ENCODE measurements at regions not wholly inside any gene's neighbourhood (a gene's known extent, or its start where the extent isn't known, plus 50 kb on each side); places are given as distances from the start of the nearest gene placed in this dataset.

- DNase-seq, result no peak
Observed at GRCh38 chrY:19148783-19149182, 375.2 kb upstream of the HSFY2 start.

- DNase-seq, result no peak
Observed at GRCh38 chrY:19146296-19146695, 372.8 kb upstream of the HSFY2 start.

GRCh38 chrY:19142093-19142492 lies 368.6 kb upstream of the HSFY2 start:
- no peak for DNase-seq

DNA sequence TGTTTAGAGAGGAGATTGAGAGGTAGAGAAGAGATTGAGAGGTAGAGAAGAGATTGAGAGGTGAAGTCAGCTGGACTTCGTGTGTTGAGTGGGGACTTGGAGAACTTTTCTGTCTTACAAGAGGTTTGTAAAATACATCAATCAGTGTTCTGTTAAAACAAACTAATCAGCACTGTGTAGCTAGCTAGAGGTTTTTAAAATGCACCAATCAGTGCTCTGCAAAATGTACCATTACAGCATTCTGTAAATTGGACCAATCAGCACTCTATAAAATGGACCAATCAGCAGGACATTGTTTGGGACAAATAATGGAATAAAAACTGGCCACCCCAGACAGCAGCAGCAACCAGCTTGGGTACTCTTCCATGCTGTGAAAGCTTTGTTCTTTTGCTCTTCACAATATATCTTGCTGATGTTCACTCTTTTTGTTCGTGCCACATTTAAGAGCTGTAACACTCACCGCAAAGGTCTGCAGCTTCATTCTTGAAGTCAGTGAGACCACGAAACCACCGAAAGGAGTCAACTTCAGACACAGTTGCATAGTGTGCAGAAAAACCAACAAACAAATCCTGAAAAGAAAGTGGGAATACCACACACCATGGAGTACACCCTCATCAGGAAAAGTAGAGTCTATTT lies 366.9 kb upstream of the HSFY2 start:
- DNase-seq, result no peak

GRCh38 chrY:19134426-19134825 lies 360.9 kb upstream of the HSFY2 start:
- no peak for DNase-seq

DNA sequence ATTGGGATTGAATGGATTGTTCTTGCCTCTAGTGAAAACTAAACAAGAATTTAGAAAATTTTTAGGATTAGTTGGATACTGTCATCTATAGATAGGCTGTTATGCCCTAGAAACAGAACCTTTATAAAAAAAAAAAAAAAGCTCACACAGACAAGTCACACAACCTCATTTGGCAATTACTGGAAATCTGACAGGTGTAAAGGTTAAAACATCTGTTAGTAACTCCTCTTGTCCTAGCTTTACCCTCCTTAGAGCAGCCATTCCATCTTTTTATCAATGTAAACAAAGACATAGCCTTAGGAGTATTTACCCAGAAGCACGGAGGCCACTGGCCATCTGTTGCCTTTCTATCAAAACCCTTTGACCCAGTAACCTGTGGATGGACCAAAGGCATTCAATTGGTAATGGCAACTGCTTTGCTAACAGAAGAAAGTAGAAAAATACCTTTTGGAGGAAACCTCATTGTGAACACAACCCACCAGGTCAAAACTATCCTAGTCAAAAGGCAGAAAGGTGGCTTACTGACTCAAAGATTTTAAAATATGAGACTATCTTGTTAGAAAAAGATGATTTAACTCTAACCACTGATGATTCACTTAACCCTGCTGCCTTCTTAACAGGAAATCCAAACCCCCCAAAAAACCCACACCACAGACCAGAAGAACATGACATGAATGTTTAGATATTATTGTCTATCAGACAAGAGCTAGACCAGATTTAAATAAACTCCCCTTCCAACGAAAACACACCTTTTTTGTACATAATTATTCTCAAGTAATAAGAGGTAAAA lies 357.2 kb upstream of the HSFY2 start:
- no peak for DNase-seq

GRCh38 chrY:19126889-19127288 lies 353.4 kb upstream of the HSFY2 start:
- no peak for DNase-seq

- no peak for DNase-seq
Observed at GRCh38 chrY:19124609-19125008, 351.1 kb upstream of the HSFY2 start.

DNA sequence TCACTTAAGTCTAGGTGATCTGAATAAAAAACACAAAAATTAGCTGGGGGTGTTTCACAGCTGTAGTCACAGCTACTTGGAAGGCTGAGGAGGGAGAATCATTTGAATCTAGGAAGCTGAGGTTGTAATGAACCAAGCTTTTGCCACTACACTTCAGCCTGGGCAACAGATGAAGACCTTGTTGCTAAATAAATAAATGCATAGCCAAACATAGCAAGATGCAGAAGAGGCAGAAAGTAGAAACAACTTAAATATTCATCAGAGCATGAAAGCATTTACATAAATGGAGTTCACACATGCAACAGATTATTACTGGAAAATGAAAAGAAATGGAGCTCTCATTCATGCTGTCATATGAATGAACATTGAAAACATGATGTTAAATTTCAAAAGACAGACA lies 348.9 kb upstream of the HSFY2 start:
- DNase-seq, result peak in 1 of 3 donors; percentile 0

DNA sequence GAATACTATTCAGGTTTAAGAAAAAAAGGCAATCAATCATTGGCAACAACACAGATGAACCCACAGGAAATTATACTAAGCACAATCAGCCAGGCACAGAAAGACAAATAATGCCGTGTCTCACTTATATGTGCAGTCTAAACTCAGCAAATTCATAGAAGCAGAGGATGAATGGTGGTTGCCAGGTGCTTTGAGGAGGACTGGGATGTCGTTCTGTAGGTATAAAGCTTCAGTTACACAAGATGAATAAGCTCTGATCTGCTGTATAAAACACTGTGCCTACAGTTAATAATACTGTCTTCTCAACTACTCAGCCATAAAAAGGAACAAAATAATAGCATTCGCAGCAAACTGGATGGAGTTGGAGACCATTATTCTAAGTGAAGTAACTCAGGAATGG lies 324.8 kb upstream of the HSFY2 start:
- no peak for DNase-seq

DNA sequence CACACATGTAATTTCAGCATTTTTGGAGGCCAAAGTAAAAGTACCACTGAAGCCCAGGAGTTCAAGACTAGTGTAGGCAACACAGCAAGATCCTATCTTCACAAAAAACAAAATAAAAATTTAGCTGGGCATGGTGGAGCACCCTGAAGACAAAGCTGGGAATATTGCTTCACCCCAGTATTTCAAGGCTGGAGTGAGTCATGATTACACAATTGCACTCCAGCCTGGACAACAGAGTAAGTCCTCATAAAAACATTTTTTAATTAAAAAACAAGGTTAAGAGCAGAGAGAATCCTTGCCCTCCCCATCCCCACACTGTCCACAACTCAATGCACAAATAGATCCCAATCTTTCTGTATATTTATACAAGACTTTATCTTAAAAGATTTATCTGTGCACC lies 321.9 kb upstream of the HSFY2 start:
- no peak for DNase-seq

DNA sequence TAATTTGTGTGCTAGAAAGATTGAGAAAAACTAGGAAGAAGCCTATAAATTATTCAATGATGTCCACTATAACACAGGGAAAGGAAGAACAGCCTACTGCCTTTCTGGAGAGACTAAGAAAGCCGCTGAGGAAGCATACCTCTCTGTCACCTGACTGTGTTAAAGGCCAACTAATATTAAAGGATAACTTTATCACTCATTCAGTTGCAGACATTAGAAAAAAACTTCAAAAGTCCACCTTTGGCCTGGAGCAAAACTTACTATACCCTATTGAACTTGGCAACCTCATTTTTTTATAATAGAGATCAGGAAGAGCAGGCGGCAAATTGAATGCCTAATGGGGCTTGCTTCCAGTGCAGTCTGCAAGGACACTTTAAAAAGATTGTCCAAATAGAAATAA lies 309.5 kb upstream of the HSFY2 start:
- DNase-seq, result no peak

DNA sequence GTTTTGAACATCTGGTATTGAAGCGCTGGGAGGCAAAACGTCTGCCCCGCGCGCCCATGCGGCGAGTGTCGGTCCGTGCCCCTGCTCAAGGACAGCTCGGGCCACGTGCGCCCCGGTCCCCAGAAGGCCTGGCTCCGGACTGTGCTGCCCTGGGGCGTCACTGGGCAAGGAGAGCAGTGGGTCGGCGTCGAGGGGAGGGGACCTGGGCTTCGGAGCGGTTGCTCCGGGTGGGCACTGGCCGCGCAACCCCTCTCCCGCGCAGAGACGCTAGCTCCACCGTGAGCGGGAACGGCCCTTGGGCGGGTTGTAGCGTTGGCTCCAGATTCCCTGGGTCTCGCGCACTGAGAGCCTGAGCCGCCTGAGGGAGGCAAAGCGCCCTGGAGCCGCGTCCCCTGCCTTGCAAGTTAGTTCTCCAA lies 304.2 kb upstream of the HSFY2 start:
- DNase-seq, result peak in 2 of 3 donors; percentile 15 to 77

DNA sequence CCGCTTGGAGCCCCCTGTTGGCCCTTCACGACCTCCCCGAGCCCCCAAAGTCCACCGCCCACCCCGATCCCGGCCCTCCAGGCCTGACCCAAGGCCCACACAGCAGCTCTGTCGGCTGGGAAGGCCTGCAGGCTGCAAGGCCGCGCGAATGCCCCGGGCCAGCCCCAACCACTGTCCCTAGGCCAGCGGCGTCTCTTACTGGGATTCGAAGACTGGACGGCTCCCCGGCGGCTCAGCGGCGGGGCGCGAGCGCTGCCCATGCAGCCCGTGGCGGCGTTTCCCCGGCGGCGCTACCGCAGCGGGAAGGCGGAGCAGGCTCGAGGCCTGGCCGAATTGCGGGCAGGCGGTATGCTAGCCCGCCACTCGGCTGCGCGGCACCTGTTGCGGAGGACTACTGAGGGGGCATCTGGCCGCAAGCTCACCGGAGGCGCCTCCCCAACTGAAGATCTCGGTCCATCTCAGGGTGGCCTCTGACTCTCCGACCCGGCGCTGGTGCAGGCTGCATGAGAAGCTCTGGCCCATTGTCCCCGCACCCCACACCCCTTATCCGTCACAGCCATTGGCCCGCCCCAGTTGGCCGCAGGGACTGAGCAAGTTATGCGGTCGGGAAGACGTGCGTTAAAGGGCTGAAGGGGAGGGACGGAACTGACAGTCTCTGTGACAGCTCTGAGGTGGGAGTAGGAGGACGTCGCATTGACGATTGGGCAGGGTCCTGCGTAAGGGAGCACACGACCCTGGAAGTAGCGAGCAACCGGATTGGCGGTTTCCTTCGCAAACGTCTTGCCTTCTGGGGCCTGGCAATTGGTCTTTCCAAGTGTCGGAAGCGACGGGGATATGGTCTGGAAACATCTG lies 303.5 kb upstream of the HSFY2 start:
- peak in 2 of 3 donors; percentile 81 to 92 for DNase-seq

GRCh38 chrY:19075471-19076253 lies 302.1 kb upstream of the HSFY2 start:
- peak in 2 of 3 donors; percentile 73 to 91 for DNase-seq

DNA sequence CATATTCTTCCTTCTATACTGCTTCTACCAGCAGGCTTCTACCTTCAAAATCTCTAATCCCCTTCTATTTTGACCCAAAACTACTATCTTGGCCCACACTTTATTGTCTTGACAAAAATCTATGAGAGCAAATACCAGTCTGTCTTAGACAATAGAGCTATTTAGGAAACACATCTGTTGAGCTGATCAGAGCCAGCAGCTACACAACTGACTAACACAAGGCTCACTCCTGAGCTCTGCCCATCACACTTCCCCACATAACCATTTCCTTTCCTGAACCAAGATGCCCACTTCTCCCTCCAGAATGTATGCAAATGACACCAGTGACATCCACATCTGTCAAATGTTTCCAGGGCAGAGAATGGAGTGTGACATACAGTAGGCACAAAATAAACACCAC lies 293.9 kb upstream of the HSFY2 start:
- no peak for DNase-seq

- no peak for DNase-seq
Observed at GRCh38 chrY:19066447-19067190, 293.1 kb upstream of the HSFY2 start.

GRCh38 chrY:19065119-19065518 lies 291.6 kb upstream of the HSFY2 start:
- no peak for DNase-seq

DNA sequence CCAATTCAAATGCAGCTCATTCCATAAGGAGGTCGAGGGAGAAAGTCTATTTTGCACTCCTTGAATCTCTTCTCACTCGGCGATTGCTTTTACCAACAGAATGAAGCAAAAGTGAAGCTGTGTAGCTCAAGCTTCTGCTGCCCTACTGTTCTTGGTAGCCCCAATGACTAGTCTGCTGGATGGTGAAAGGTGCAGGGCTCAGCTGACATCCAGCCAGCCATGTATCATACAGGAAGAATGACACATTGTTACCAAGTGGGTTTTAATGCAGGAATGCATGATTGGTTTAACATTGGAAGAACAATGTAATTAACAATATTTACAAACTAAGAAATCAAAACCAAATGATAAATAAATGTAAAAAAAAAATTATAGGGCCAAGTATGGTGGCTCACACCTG lies 286.2 kb upstream of the HSFY2 start:
- no peak for DNase-seq

GRCh38 chrY:19058831-19059370 lies 285.4 kb upstream of the HSFY2 start:
- no peak for DNase-seq

DNA sequence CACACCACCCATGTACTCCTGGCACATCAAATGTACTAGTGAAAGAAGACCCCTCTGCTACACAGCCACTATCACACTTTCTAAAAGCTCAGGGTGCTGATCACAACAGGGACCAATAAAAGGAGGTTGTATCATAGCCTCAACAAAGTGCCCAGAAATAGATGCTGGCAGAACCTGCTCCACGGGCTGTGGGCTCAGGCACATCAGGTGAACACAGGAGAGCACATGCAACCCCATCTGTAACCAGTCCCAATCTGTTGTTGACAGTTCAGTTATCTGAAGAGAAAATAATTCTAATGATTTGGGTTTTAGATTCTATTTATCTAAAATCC lies 282.6 kb upstream of the HSFY2 start:
- no peak for DNase-seq

Measured in muscle of back (tissue), 3 donors.